ENCODE measurements at regions not wholly inside any gene's neighbourhood (a gene's known extent, or its start where the extent isn't known, plus 50 kb on each side); places are given as distances from the start of the nearest gene placed in this dataset.

DNA sequence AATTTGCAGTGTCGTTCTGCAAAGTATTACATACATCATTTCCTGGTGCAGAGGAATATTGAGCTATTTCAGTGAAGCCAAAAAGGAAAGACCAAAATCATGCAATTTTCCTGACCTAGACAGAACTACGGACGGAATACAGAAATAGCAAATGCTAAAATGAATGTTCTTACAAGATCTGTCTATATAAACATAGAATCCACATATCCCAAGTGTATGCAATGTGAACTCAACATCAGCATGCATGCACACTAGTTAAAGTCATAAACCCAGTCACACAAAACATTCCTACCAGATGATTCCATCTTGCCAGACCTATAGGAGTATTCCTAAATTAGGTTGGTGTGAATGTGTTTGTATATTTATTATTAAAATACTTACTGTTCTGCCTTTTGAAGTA is 383.7 kb upstream of the ZNF507 start:
- no peak for ATAC-seq
- TF ChIP-seq SNAI2 (CRISPR knock-in tag; IDR thresholded peaks at IDR 0.05) (no peak), ZFP30 (CRISPR knock-in tag; IDR thresholded peaks at IDR 0.05) (no peak)
- TF ChIP-seq, protein P1, sequence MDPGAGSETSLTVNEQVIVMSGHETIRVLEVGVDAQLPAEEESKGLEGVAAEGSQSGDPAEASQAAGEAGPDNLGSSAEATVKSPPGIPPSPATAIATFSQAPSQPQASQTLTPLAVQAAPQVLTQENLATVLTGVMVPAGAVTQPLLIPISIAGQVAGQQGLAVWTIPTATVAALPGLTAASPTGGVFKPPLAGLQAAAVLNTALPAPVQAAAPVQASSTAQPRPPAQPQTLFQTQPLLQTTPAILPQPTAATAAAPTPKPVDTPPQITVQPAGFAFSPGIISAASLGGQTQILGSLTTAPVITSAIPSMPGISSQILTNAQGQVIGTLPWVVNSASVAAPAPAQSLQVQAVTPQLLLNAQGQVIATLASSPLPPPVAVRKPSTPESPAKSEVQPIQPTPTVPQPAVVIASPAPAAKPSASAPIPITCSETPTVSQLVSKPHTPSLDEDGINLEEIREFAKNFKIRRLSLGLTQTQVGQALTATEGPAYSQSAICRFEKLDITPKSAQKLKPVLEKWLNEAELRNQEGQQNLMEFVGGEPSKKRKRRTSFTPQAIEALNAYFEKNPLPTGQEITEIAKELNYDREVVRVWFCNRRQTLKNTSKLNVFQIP (CRISPR knock-in tag; IDR thresholded peaks at IDR 0.05; ENCODE audit: borderline replicate concordance, low read depth), result no peak
- TF ChIP-seq, protein P2, sequence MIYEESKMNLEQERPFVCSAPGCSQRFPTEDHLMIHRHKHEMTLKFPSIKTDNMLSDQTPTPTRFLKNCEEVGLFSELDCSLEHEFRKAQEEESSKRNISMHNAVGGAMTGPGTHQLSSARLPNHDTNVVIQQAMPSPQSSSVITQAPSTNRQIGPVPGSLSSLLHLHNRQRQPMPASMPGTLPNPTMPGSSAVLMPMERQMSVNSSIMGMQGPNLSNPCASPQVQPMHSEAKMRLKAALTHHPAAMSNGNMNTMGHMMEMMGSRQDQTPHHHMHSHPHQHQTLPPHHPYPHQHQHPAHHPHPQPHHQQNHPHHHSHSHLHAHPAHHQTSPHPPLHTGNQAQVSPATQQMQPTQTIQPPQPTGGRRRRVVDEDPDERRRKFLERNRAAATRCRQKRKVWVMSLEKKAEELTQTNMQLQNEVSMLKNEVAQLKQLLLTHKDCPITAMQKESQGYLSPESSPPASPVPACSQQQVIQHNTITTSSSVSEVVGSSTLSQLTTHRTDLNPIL (CRISPR knock-in tag; IDR thresholded peaks at IDR 0.05; ENCODE audit: low read depth), result no peak

DNA sequence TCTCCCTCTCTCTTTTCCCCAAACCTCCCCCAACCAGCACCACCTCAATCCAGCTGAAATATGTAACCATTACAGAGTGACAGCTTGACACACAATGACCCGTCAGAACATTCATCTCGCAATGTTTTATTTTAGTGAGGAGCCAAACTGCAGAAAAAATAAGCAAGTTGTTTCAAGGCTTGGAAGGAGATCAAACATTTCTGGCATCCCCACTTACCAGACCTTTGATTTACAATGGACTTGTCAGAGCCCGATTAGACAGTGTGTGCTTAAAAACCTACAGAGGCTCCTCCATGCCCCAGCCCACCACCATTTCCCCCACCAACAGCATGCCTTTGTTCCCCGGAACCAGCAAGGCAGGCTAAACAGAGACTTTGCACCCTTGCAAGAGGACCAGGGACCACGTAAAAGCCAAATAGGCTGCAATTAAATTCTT is 382.8 kb upstream of the ZNF507 start:
- TF ChIP-seq CSDC2 (CRISPR knock-in tag; IDR thresholded peaks at IDR 0.05) (no peak), ZFP30 (CRISPR knock-in tag; IDR thresholded peaks at IDR 0.05) (no peak), RARB (CRISPR knock-in tag; IDR thresholded peaks at IDR 0.05) (no peak), TCF4 (CRISPR knock-in tag; IDR thresholded peaks at IDR 0.05; ENCODE audit: borderline replicate concordance) (no peak), ISL1 (CRISPR knock-in tag; IDR thresholded peaks at IDR 0.05) (no peak), ZNF70 (CRISPR knock-in tag; IDR thresholded peaks at IDR 0.05) (no peak), ZNF565 (CRISPR knock-in tag; conservative IDR thresholded peaks at IDR 0.05; ENCODE audit: low read depth) (no peak)
- TF ChIP-seq, protein P1 (CRISPR knock-in tag; IDR thresholded peaks at IDR 0.05; ENCODE audit: borderline replicate concordance, low read depth), result no peak
- TF ChIP-seq, protein P3, sequence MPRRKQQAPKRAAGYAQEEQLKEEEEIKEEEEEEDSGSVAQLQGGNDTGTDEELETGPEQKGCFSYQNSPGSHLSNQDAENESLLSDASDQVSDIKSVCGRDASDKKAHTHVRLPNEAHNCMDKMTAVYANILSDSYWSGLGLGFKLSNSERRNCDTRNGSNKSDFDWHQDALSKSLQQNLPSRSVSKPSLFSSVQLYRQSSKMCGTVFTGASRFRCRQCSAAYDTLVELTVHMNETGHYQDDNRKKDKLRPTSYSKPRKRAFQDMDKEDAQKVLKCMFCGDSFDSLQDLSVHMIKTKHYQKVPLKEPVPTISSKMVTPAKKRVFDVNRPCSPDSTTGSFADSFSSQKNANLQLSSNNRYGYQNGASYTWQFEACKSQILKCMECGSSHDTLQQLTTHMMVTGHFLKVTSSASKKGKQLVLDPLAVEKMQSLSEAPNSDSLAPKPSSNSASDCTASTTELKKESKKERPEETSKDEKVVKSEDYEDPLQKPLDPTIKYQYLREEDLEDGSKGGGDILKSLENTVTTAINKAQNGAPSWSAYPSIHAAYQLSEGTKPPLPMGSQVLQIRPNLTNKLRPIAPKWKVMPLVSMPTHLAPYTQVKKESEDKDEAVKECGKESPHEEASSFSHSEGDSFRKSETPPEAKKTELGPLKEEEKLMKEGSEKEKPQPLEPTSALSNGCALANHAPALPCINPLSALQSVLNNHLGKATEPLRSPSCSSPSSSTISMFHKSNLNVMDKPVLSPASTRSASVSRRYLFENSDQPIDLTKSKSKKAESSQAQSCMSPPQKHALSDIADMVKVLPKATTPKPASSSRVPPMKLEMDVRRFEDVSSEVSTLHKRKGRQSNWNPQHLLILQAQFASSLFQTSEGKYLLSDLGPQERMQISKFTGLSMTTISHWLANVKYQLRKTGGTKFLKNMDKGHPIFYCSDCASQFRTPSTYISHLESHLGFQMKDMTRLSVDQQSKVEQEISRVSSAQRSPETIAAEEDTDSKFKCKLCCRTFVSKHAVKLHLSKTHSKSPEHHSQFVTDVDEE (CRISPR knock-in tag; IDR thresholded peaks at IDR 0.05), result no peak
- ATAC-seq, result no peak

DNA sequence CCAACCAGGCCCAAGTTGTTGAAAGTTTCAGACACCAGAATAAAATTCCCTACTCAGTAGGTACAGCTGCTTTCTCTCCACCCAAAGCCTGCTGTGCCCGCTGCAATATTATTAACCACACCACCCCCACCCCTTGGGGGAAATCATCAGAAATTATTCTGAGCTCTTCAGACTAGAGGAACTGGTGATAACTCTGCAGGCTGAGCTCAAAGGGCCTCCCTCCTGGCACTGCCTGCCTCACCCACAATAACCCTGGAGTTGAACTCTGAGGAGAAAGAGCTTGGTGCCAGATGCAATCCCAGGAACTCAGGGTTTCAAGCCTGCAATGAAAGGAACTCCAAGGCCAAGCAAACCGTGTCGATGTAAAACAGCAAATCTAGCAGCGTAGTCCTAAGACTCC is 381.7 kb upstream of the ZNF507 start:
- ATAC-seq, result no peak
- TF ChIP-seq ZFP30 (CRISPR knock-in tag; IDR thresholded peaks at IDR 0.05) (no peak), ESRRG (CRISPR knock-in tag; IDR thresholded peaks at IDR 0.05) (no peak), ZFP3 (CRISPR knock-in tag; IDR thresholded peaks at IDR 0.05) (no peak), TCF4 (CRISPR knock-in tag; IDR thresholded peaks at IDR 0.05; ENCODE audit: borderline replicate concordance) (no peak), OSR1 (CRISPR knock-in tag; IDR thresholded peaks at IDR 0.05) (no peak), SNAI2 (CRISPR knock-in tag; IDR thresholded peaks at IDR 0.05) (no peak), ZNF565 (CRISPR knock-in tag; conservative IDR thresholded peaks at IDR 0.05; ENCODE audit: low read depth) (no peak), ZNF8 (CRISPR knock-in tag; IDR thresholded peaks at IDR 0.05) (no peak), ARNTL (CRISPR knock-in tag; IDR thresholded peaks at IDR 0.05; ENCODE audit: borderline replicate concordance, low read depth) (no peak), ZC3H10 (CRISPR knock-in tag; IDR thresholded peaks at IDR 0.05) (no peak), TOX (CRISPR knock-in tag; IDR thresholded peaks at IDR 0.05; ENCODE audit: borderline replicate concordance) (no peak), RARB (CRISPR knock-in tag; IDR thresholded peaks at IDR 0.05) (no peak), GLIS3 (CRISPR knock-in tag; IDR thresholded peaks at IDR 0.05) (no peak), ISL1 (CRISPR knock-in tag; IDR thresholded peaks at IDR 0.05) (no peak), CSDC2 (CRISPR knock-in tag; IDR thresholded peaks at IDR 0.05) (no peak), ZNF70 (CRISPR knock-in tag; IDR thresholded peaks at IDR 0.05) (no peak)
- TF ChIP-seq, protein P2 (CRISPR knock-in tag; IDR thresholded peaks at IDR 0.05; ENCODE audit: low read depth), result no peak
- TF ChIP-seq, protein P4, sequence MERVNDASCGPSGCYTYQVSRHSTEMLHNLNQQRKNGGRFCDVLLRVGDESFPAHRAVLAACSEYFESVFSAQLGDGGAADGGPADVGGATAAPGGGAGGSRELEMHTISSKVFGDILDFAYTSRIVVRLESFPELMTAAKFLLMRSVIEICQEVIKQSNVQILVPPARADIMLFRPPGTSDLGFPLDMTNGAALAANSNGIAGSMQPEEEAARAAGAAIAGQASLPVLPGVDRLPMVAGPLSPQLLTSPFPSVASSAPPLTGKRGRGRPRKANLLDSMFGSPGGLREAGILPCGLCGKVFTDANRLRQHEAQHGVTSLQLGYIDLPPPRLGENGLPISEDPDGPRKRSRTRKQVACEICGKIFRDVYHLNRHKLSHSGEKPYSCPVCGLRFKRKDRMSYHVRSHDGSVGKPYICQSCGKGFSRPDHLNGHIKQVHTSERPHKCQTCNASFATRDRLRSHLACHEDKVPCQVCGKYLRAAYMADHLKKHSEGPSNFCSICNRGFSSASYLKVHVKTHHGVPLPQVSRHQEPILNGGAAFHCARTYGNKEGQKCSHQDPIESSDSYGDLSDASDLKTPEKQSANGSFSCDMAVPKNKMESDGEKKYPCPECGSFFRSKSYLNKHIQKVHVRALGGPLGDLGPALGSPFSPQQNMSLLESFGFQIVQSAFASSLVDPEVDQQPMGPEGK (CRISPR knock-in tag; IDR thresholded peaks at IDR 0.05; ENCODE audit: borderline replicate concordance), result no peak
- TF ChIP-seq, protein P1 (CRISPR knock-in tag; IDR thresholded peaks at IDR 0.05; ENCODE audit: borderline replicate concordance, low read depth), result no peak
- TF ChIP-seq, protein P3 (CRISPR knock-in tag; IDR thresholded peaks at IDR 0.05), result no peak
